SH-SY5Y (cell line): ENCODE measurements at regions not wholly inside any gene's neighbourhood (a gene's known extent, or its start where the extent isn't known, plus 50 kb on each side); places are given as distances from the start of the nearest gene placed in this dataset.

Experiments
- GATA2 ChIP-seq: IDR thresholded peaks from 2 replicates; pipeline ENCODE4 v1.6.1; 2011; ENCODE audit warnings: mild to moderate bottlenecking, low read depth, low read length
- GATA3 ChIP-seq: IDR thresholded peaks from 2 replicates; pipeline ENCODE4 v1.6.1; 2011; ENCODE audit warnings: low read depth, mild to moderate bottlenecking, low read length, moderate library complexity

GRCh38 chr9:33719581-33720374, 75.6 kb upstream of the PRSS3 start:
- TF ChIP-seq GATA2 (no peak), GATA3 (no peak)

GRCh38 chr9:33721674-33722358, 73.5 kb upstream of the PRSS3 start:
- no peak; the same call in 1 of the 2 replicates for TF ChIP-seq GATA2

- TF ChIP-seq GATA3 (no peak), GATA2 (no peak)
Measured at GRCh38 chr9:33722359-33722675, 73.0 kb upstream of the PRSS3 start.

- TF ChIP-seq GATA3: no peak
- no peak for TF ChIP-seq GATA2
Measured at GRCh38 chr9:33728613-33729012, 66.7 kb upstream of the PRSS3 start.

- TF ChIP-seq GATA3 (no peak), GATA2 (no peak)
Measured at GRCh38 chr9:33731142-33731541, 64.2 kb upstream of the PRSS3 start.

- TF ChIP-seq GATA2: no peak
- TF ChIP-seq GATA3: no peak
Measured at GRCh38 chr9:33731625-33732024, 63.7 kb upstream of the PRSS3 start.

GRCh38 chr9:33737811-33738606, 57.4 kb upstream of the PRSS3 start:
- TF ChIP-seq GATA3 (no peak), GATA2 (no peak)

GRCh38 chr9:33739398-33739797, 56.0 kb upstream of the PRSS3 start:
- no peak for TF ChIP-seq GATA2
- no peak for TF ChIP-seq GATA3

- TF ChIP-seq GATA3: no peak
- TF ChIP-seq GATA2: no peak
Measured at GRCh38 chr9:33740075-33740474, 55.3 kb upstream of the PRSS3 start.

- no peak for TF ChIP-seq GATA2
- TF ChIP-seq GATA3: no peak
Measured at GRCh38 chr9:33742051-33742450, 53.3 kb upstream of the PRSS3 start.

GRCh38 chr9:33742519-33742918, 52.8 kb upstream of the PRSS3 start:
- no peak for TF ChIP-seq GATA3
- TF ChIP-seq GATA2: no peak
